ENCODE measurements at regions not wholly inside any gene's neighbourhood (a gene's known extent, or its start where the extent isn't known, plus 50 kb on each side); places are given as distances from the start of the nearest gene placed in this dataset.

- no peaks in the 10 kb centered on the region for H3K9me3 ChIP-seq (ENCODE audit: severe bottlenecking)
- TF ChIP-seq CTCF (IDR thresholded peaks at IDR 0.05; ENCODE audit: poor library complexity, severe bottlenecking): no peak
- no peak overlapping the region for H3K27ac ChIP-seq (ENCODE audit: poor library complexity, severe bottlenecking)
- no peak for DNase-seq (ENCODE audit: low spot score)
- H3K4me3 ChIP-seq (ENCODE audit: severe bottlenecking): no peak overlapping the region
- no peaks in the 10 kb centered on the region for H3K36me3 ChIP-seq (ENCODE audit: low read depth)
- ATAC-seq (ENCODE audit: low read depth): no peak
- no peaks in the 10 kb centered on the region for H3K4me1 ChIP-seq (ENCODE audit: insufficient read depth, poor library complexity, severe bottlenecking)
- no peaks in the 10 kb centered on the region for H3K27me3 ChIP-seq (ENCODE audit: insufficient read depth, poor library complexity, severe bottlenecking)
Observed at GRCh38 chr2:6254441-6254840, 562.3 kb downstream of the SOX11 start.

- Histone ChIP-seq H3K4me3 (ENCODE audit: severe bottlenecking) (no peak overlapping the region), H3K36me3 (ENCODE audit: low read depth) (no peaks in the 10 kb centered on the region), H3K27me3 (ENCODE audit: insufficient read depth, poor library complexity, severe bottlenecking) (no peaks in the 10 kb centered on the region), H3K27ac (ENCODE audit: poor library complexity, severe bottlenecking) (no peak overlapping the region), H3K4me1 (ENCODE audit: insufficient read depth, poor library complexity, severe bottlenecking) (no peaks in the 10 kb centered on the region), H3K9me3 (ENCODE audit: severe bottlenecking) (no peaks in the 10 kb centered on the region)
- no peak for DNase-seq (ENCODE audit: low spot score)
- TF ChIP-seq CTCF (IDR thresholded peaks at IDR 0.05; ENCODE audit: poor library complexity, severe bottlenecking): no peak
- no peak for ATAC-seq (ENCODE audit: low read depth)
Observed at GRCh38 chr2:6264198-6264597, 572.0 kb downstream of the SOX11 start.

- no peak for ATAC-seq (ENCODE audit: low read depth)
- H3K27ac ChIP-seq (ENCODE audit: poor library complexity, severe bottlenecking): no peak overlapping the region
- H3K36me3 ChIP-seq (ENCODE audit: low read depth): no peaks in the 10 kb centered on the region
- H3K9me3 ChIP-seq (ENCODE audit: severe bottlenecking): peaks cover 2% of the 10 kb centered on the region
- DNase-seq (ENCODE audit: low spot score): no peak
- no peaks in the 10 kb centered on the region for H3K27me3 ChIP-seq (ENCODE audit: insufficient read depth, poor library complexity, severe bottlenecking)
- no peak overlapping the region for H3K4me3 ChIP-seq (ENCODE audit: severe bottlenecking)
- no peaks in the 10 kb centered on the region for H3K4me1 ChIP-seq (ENCODE audit: insufficient read depth, poor library complexity, severe bottlenecking)
- no peak for TF ChIP-seq CTCF (IDR thresholded peaks at IDR 0.05; ENCODE audit: poor library complexity, severe bottlenecking)
Observed at GRCh38 chr2:6281524-6281923, 584.2 kb downstream of the CMPK2 start.

DNA sequence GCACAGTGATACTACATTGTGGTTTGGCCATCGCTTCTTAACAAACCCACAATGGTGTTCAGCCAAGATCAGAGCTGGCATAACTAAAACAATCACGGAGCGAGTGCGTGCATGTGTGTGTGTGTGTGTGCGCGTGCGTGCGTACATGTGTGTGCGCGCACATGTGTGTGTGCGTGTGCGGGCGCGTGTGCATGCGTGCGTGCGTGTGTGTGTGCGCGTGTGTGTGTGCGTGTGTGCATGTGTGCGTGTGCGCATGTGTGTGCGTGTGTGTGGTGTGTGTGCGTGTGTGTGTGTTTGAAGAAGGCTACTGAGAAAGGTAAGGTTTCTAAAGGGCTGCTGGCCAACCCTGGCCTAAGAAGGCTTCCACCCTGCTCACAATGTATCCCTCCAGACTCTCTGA is 582.4 kb downstream of the CMPK2 start:
- Histone ChIP-seq H3K4me3 (ENCODE audit: severe bottlenecking) (no peak overlapping the region), H3K9me3 (ENCODE audit: severe bottlenecking) (peaks cover 3% of the 10 kb centered on the region), H3K27me3 (ENCODE audit: insufficient read depth, poor library complexity, severe bottlenecking) (no peaks in the 10 kb centered on the region), H3K4me1 (ENCODE audit: insufficient read depth, poor library complexity, severe bottlenecking) (no peaks in the 10 kb centered on the region), H3K27ac (ENCODE audit: poor library complexity, severe bottlenecking) (no peak overlapping the region), H3K36me3 (ENCODE audit: low read depth) (no peaks in the 10 kb centered on the region)
- ATAC-seq (ENCODE audit: low read depth) (no peak), DNase-seq (ENCODE audit: low spot score) (no peak)
- TF ChIP-seq CTCF (IDR thresholded peaks at IDR 0.05; ENCODE audit: poor library complexity, severe bottlenecking): no peak

- H3K36me3 ChIP-seq (ENCODE audit: low read depth): no peaks in the 10 kb centered on the region
- no peak for DNase-seq (ENCODE audit: low spot score)
- H3K27ac ChIP-seq (ENCODE audit: poor library complexity, severe bottlenecking): no peak overlapping the region
- H3K4me3 ChIP-seq (ENCODE audit: severe bottlenecking): no peak overlapping the region
- no peaks in the 10 kb centered on the region for H3K27me3 ChIP-seq (ENCODE audit: insufficient read depth, poor library complexity, severe bottlenecking)
- TF ChIP-seq CTCF (IDR thresholded peaks at IDR 0.05; ENCODE audit: poor library complexity, severe bottlenecking): no peak
- ATAC-seq (ENCODE audit: low read depth): no peak
- H3K4me1 ChIP-seq (ENCODE audit: insufficient read depth, poor library complexity, severe bottlenecking): no peaks in the 10 kb centered on the region
- H3K9me3 ChIP-seq (ENCODE audit: severe bottlenecking): peaks cover 3% of the 10 kb centered on the region
Observed at GRCh38 chr2:6287406-6287805, 578.3 kb downstream of the CMPK2 start.

Measured in RWPE2 (cell line).